ENCODE measurements at regions not wholly inside any gene's neighbourhood (a gene's known extent, or its start where the extent isn't known, plus 50 kb on each side); places are given as distances from the start of the nearest gene placed in this dataset.

DNA sequence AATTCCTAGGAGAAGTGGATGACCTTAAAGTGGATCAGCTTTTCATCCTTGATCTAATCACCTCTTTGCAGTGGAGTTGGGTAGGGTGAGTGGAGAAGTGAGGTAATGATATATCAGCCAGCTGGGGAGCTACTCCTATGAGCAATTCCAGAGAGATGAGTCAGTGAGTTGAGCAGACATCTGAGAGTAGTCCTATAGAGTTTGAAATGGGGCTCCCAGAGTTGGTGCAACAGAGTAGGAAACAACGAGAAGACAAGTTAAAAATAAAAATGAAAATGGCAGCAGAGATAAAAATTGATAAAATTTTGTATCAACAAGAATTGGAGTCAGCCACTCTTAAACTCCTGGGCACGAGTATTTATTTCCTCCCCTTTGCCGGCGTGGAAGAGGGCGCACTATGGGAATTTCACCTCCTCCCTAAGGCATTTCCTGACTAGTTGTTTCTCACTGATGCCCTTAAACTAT, 150.8 kb upstream of the DPH6 start:
- TF ChIP-seq, protein P1, sequence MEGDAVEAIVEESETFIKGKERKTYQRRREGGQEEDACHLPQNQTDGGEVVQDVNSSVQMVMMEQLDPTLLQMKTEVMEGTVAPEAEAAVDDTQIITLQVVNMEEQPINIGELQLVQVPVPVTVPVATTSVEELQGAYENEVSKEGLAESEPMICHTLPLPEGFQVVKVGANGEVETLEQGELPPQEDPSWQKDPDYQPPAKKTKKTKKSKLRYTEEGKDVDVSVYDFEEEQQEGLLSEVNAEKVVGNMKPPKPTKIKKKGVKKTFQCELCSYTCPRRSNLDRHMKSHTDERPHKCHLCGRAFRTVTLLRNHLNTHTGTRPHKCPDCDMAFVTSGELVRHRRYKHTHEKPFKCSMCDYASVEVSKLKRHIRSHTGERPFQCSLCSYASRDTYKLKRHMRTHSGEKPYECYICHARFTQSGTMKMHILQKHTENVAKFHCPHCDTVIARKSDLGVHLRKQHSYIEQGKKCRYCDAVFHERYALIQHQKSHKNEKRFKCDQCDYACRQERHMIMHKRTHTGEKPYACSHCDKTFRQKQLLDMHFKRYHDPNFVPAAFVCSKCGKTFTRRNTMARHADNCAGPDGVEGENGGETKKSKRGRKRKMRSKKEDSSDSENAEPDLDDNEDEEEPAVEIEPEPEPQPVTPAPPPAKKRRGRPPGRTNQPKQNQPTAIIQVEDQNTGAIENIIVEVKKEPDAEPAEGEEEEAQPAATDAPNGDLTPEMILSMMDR (IDR thresholded peaks at IDR 0.05): no peak
- TF ChIP-seq POLR2AphosphoS5 (IDR thresholded peaks at IDR 0.05): no peak
- no peak for TF ChIP-seq POLR2A (IDR thresholded peaks at IDR 0.05; ENCODE audit: low read depth)

All from esophagus muscularis mucosa (tissue), 3 donors.